COLO668 (cell line): ENCODE measurements at regions not wholly inside any gene's neighbourhood (a gene's known extent, or its start where the extent isn't known, plus 50 kb on each side); places are given as distances from the start of the nearest gene placed in this dataset.
"Not testable (repeated sequence)": the region's sequence is repeated elsewhere in the genome, so short reads cannot be mapped to it uniquely, and the experiment has no call there.

ENCODE experiments used
- DNase-seq: peaks from one replicate; lab custom pipeline; 2025; ENCODE audit not compliant: unreplicated experiment; lab: John Stamatoyannopoulos, UW

GRCh38 chr6:92114091-92114675 is 1305.2 kb downstream of the EPHA7 start:
- no peak for DNase-seq

GRCh38 chr6:92111386-92111785 is 1308.0 kb downstream of the EPHA7 start:
- DNase-seq: no peak

DNA sequence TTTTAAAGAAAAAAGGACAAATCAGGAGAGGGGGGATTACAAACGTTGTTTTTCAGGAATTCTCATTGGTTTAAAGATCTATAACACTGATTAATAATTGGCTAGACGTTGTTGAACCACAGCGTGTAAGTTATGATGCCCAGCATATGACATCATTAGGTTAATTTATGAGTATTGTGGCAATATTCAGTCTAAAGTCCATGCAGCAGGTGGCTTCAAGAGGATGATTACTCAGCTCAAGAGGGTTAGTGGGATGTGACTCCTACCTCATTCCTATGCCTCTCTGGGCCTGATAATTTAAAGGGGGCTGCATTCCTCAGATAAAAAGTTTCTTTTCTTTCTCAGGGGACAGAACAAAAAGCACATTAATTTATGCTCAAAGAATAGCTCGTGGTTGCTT is 1309.0 kb downstream of the EPHA7 start:
- peak; percentile 65 for DNase-seq

DNA sequence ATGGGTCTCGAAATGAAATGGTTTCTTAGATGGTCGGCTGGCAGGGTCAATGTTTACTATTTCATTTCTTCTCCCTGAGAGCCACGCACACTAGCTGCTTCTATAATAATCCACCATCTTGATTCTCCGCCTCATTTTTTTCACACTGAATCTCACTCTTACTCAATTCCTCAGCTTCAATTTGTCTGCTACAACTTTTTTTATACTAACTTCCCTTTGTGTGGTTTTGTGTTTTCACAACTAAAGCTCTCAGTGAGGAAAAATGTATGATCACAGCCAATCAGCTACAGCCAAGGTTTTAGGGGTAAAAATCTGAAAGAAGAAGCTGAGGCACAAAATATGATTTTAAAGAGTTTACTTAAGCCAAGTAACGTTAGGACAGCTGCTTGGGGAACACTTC is 1309.4 kb downstream of the EPHA7 start:
- no peak for DNase-seq

DNA sequence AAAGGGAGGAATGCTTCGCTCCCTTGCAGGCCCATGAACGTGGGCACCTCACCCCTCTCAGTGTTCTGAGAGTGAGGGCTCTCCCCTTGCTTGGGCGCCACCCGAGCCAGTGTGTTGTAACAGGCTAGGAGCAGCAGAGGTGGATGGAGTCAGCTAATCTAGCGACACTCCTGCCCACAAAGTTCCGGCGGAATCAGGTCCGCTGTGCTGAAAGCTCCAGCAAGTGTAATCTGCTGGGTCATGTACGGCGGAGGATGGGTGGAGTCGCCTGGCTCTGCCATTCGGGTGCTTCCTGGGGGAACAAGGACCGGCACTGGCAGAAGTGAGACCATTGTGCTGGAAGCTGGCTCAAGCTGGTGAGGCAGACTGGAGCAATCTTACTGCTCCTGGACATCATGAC is 1310.1 kb downstream of the EPHA7 start:
- no peak for DNase-seq

DNA sequence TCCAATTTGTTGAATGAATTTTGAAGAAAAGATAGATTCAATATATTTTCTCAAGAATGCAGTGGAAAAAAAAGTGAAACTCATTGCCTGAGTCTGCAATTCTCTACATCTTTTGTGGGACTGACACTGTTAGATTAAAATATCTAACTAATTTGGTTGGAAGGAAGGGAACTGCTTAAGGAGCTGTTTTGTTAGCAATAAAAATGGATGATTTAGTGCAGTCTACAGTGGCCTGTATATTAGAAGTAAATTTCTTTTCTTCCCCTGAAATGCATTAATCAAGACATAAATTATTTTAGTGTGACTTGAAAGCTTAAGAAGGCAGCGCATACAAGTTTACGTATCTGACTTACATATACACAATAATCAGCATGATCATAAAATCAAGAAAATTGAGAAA is 1332.6 kb downstream of the EPHA7 start:
- DNase-seq: no peak

GRCh38 chr6:92083914-92084313 is 1335.4 kb downstream of the EPHA7 start:
- not testable (repeated sequence) for DNase-seq

- no peak for DNase-seq
Measured at GRCh38 chr6:92072387-92072786, 1347.0 kb downstream of the EPHA7 start.

DNA sequence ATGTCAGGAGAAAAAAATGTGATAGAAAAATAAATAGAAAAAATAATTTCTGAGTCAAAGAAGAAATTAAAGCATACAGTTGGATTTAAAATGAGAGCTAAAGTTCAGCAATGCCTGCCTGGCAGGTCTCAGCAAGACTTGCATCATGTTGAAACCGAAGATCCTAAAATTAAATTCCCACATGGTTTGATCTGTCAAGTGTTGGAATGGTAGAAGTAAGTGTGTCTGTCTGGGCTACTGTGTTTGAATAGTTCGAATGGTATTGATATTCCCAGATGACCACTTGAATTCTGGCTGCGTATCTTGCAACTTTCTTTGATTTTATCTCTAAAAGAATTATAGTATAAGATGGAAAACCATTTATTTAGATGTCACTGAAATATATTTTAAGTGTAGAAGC is 1349.6 kb downstream of the EPHA7 start:
- DNase-seq: no peak

GRCh38 chr6:92052513-92052912 is 1366.8 kb downstream of the EPHA7 start:
- no peak for DNase-seq

DNA sequence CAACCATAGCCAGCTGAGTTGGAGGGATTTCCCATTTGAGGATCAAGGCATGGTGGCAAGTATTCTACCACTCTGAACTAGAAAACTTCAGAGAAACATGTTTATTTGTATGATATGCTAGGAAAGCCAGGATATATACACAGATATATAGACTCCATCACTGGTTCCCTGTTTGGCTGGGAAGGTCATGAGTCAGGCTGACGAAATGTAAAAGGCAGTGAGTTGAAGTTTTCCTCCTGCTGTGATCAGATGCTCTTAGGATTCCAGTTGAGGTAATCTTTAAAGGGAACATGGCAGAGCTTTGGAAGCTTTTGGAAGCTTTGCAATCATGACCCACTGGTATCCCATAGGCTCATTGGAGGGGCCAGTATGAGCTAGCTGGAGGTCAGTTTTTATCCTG is 1369.1 kb downstream of the EPHA7 start:
- no peak for DNase-seq

DNA sequence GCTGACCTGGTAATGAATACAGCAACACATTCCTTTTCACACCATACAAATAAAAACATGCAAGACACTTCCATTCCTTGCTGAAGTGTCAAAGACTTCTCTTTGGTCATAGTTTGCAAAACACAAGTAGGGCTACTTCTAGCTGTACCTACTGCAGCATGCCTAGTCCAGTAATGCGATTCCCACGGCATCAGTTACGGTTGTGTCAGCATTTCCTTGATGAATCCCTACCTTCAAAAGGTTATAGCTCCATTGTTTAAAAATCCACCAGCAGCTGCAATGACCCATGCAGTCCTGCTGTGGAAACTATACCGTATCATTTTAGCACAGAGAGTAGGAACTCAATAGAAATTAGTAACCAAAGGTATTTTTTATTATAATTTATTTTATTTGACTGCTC is 1371.5 kb downstream of the EPHA7 start:
- peak; percentile 45 for DNase-seq

- DNase-seq: no peak
Measured at GRCh38 chr6:92047152-92047850, 1372.1 kb downstream of the EPHA7 start.

DNA sequence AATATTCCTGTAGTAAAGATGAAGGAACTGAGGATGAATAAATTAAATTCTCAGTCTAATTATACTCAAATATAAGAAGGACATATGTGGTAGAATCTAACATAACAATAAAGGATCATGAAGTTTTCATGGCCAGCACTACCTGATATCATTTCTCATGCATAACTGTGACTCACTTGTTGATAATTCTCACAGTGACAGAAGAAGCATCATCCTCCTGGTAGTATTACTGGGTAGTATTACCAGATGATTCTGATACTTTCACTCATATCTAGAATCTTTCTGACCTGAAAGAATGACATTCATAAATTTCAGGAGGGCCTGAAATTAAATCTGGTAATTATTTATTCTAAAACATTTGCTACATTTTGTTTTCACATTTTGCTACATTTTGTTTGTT is 1375.0 kb downstream of the EPHA7 start:
- DNase-seq: no peak

GRCh38 chr6:92043777-92044176 is 1375.6 kb downstream of the EPHA7 start:
- DNase-seq: peak; percentile 8

GRCh38 chr6:92026878-92027277 is 1392.5 kb downstream of the EPHA7 start:
- no peak for DNase-seq

GRCh38 chr6:92024881-92025280 is 1394.5 kb downstream of the EPHA7 start:
- no peak for DNase-seq

DNA sequence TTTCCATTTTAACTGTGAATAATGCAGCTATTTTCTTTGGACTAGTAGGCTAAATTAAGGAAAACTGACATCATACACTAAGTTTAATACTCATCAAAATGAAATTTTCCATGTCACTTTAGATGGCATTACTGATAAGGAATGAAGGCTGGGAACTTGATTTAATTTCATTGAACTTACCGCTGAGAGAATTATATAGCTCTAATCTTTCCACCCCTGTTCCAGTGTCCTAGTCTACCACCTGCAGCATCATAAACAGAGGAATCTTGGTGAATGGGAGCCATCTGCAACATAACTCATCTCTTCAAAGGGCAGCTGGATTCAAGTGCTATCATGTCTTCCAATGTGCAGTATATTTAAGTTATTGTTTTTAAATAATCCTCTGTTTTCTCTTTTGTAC is 1395.2 kb downstream of the EPHA7 start:
- no peak for DNase-seq

DNA sequence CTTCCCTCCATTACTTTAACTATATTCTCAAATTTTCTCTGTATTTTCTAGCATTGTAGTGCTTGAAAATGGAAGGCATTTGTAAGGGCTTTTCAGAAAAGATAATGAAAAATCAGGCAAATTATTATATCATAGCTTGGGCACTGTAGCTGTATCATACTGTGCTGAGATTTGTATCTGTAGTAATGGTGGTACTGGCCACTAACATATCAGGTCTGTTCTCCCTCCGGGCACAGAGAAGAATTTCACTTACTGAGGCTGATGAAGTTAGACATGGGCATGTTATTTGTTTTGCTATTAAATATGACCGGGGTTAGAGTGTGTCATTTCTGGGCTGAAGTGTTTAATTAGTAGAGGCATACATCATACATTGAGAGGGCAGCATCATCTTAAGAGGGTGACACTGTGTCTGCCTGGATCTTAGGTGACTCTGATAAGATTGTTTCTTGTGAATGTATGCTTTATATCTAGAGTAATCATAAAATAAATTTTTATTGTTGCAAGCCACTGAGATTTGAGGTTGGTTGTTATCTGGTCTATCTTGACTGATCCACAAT is 1395.9 kb downstream of the EPHA7 start:
- no peak for DNase-seq

DNA sequence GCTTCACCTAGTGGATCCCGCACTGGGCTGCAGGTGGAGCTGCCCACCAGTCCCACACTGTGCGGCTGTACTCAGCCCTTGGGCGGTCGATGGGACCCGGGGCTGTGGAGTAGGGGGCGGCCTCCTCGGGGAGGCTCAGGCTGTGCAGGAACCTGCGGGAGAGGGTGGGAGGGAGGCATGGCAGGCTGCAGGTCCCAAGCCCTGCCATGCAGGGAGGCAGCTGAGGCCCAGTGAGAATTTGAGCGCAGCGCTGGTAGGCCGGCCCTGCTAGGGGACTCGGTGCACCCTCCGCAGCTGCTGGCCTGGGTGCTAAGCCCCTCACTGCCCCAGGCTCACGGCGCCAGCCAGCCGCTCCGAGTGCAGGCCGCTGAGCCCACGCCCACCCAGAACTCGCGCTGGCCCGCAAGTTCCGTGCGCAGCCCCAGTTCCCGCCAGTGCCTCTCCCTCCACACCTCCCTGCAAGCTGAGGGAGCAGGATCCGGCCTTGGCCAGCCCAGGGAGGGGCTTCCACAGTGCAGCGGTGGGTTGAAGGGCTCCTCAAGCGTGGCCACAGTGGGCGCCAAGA is 1407.6 kb downstream of the EPHA7 start:
- DNase-seq: no peak

DNA sequence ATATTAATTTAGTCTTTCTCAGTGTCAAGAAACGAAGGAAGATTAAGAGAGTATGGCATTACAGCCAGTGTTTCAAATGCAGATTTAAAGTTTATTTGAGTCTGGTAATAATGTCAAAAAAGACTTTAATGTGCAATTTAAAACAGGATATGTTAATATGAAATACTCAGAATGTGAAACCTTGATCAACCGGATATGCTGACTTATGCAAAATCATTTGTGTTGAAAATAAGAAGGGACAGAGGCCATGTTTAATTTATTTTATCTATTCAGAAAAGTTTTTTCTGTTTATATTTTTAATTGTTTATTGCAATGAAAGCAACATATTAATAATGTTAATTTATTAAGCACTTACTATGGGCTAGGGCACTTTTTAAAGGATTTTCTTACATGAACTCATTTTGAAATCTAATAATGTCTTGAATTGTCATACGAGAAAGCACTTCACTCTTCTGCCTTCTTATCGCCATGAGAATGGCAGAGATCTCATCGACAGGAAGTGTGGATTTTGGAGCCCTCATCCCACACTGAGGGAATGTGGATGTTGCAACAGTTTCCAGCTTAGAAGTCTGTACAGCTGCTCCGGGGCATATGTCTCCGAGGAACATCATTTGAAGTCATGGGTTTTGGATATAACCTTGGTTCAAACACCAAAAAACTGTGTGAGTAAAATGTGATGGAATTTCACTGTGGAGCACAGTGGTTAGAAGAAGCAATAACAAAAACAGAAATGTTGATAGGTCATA is 1410.4 kb downstream of the EPHA7 start:
- no peak for DNase-seq

DNA sequence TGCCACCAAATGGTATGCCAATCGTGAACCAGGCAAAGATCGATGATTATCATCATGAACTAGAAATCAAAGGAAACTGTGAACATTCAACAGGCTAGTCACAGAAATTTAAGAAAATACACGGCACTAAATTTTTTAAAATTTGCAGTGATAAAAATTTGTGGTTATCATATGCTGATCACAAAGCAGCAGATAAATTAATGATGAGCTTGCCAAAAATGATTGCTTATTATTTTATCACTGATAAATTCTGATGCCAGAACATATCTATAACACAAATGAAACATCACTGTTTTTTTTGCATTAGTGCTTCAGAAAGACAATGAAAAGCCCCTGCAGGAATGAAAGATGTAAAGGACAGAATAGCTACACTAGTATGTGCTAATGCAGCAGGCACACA is 1413.2 kb upstream of the MAP3K7 start:
- DNase-seq: no peak
